A549 (cell line): ENCODE measurements at regions not wholly inside any gene's neighbourhood (a gene's known extent, or its start where the extent isn't known, plus 50 kb on each side); places are given as distances from the start of the nearest gene placed in this dataset.

Experiments
- CTCF ChIP-seq: fragments of >200 bp; sonication (Bioruptor Twin); formaldehyde crosslinking; IDR thresholded peaks from 3 replicates; pipeline ENCODE4 v1.5.1; 2016
- EHMT2 ChIP-seq: fragments of 200-600 bp; sonication (generic); IDR thresholded peaks from 2 replicates; pipeline ENCODE4 v1.6.1; 2016; ENCODE audit warnings: antibody characterized with exemption, low read depth, mild to moderate bottlenecking, moderate library complexity
- EP300 ChIP-seq, 2 experiments: fragments of >200 bp; sonication (Bioruptor Twin); formaldehyde crosslinking; IDR thresholded peaks; 2 replicates in 1 of 2; 3 replicates in 1 of 2; pipeline ENCODE4 v1.6.1; 2016 to 2017
- ESRRA ChIP-seq: fragments of 150-350 bp; IDR thresholded peaks from 2 replicates; pipeline ENCODE4 v1.6.1; 2014; ENCODE audit warnings: mild to moderate bottlenecking, low read length, borderline replicate concordance
- HMGXB4 ChIP-seq: fragments of 250-450 bp; sonication (Bioruptor Pico); IDR thresholded peaks from 2 replicates; pipeline ENCODE4 v1.5.0; 2021; ENCODE audit warnings: mild to moderate bottlenecking, moderate library complexity, borderline replicate concordance
- KDM1A ChIP-seq: fragments of 200-600 bp; sonication (generic); IDR thresholded peaks from 2 replicates; pipeline ENCODE4 v1.6.1; 2016; ENCODE audit warnings: low read depth, mild to moderate bottlenecking
- MYC ChIP-seq: IDR thresholded peaks from 2 replicates; pipeline ENCODE4 v1.6.1; 2012; ENCODE audit warnings: mild to moderate bottlenecking, inconsistent platforms, low read length, improper control_type of control experiment, borderline replicate concordance
- POLR2A ChIP-seq: IDR thresholded peaks from 2 replicates; pipeline ENCODE4 v1.6.1; 2012; ENCODE audit warnings: mild to moderate bottlenecking, low read length
- REST ChIP-seq: fragments of 200-600 bp; sonication (generic); IDR thresholded peaks from 2 replicates; pipeline ENCODE4 v1.6.1; 2016; ENCODE audit warnings: antibody characterized with exemption, mild to moderate bottlenecking, moderate library complexity
- RFX5 ChIP-seq: fragments of 450-650 bp; IDR thresholded peaks from 2 replicates; pipeline ENCODE4 v1.7.1; 2014; ENCODE audit warnings: antibody characterized with exemption, mild to moderate bottlenecking, moderate library complexity
- SMC3 ChIP-seq: fragments of >200 bp; sonication (Bioruptor Twin); formaldehyde crosslinking; IDR thresholded peaks from 3 replicates; pipeline ENCODE4 v1.6.1; 2018; ENCODE audit warnings: inconsistent platforms
- TP53 ChIP-seq: fragments of 250-450 bp; sonication (Bioruptor Pico); IDR thresholded peaks from 2 replicates; pipeline ENCODE4 v1.5.0; 2021; ENCODE audit warnings: mild to moderate bottlenecking, moderate library complexity
- ZNF302 ChIP-seq: fragments of 250-450 bp; sonication (Bioruptor Pico); IDR thresholded peaks from 2 replicates; pipeline ENCODE4 v1.9.0; 2021; ENCODE audit warnings: inconsistent platforms, mild to moderate bottlenecking, moderate library complexity
- TF ChIP-seq, protein P1 (sequence below): fragments of 150-350 bp; IDR thresholded peaks from 2 replicates; pipeline ENCODE4 v1.6.1; 2014; ENCODE audit warnings: low read depth, mild to moderate bottlenecking, low read length

DNA sequence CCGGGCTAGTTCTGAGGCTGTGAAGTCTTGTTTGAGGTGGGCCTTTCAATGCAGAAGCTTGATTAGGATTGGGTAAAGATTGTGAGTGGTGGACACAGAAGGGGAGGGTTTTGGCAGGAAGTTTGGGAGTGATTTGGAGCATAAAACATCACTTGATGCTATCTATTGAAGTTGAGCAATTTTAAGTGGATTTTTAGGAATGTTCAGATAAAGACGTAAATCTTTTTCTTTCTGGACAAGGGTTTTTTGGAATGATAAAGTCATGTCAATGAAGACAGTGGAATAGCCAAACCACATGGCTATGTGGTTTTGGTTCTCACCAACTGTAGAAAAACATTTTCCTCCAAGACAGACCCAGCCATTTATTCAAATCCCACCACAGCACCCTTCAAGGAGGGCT lies 111.2 kb upstream of the SNX19 start:
- TF ChIP-seq CTCF, result no peak
- TF ChIP-seq REST, result no peak
- TF ChIP-seq HMGXB4 (CRISPR knock-in tag), result no peak
- no peak for TF ChIP-seq MYC
- TF ChIP-seq SMC3, result no peak
- no peak for TF ChIP-seq POLR2A
- TF ChIP-seq EHMT2, result no peak
- no peak for TF ChIP-seq ZNF302 (CRISPR knock-in tag)
- TF ChIP-seq, protein P1, sequence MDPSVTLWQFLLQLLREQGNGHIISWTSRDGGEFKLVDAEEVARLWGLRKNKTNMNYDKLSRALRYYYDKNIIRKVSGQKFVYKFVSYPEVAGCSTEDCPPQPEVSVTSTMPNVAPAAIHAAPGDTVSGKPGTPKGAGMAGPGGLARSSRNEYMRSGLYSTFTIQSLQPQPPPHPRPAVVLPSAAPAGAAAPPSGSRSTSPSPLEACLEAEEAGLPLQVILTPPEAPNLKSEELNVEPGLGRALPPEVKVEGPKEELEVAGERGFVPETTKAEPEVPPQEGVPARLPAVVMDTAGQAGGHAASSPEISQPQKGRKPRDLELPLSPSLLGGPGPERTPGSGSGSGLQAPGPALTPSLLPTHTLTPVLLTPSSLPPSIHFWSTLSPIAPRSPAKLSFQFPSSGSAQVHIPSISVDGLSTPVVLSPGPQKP, result no peak
- TF ChIP-seq KDM1A, result no peak
- TF ChIP-seq ESRRA, result no peak
- TF ChIP-seq RFX5, result no peak
- TF ChIP-seq TP53 (CRISPR knock-in tag), result no peak
- TF ChIP-seq EP300 (IDR thresholded peaks at IDR 0.05), result no peak
